Right atrium auricular region (tissue), 2 donors: ENCODE measurements at regions not wholly inside any gene's neighbourhood (a gene's known extent, or its start where the extent isn't known, plus 50 kb on each side); places are given as distances from the start of the nearest gene placed in this dataset.

ENCODE experiments used
- DNase-seq: peaks from one replicate; pipeline ENCODE4 v3.0.0-alpha.2; 2019; ENCODE audit warnings: low spot score
- H3K27ac ChIP-seq, 2 donors: fragments of 200-600 bp; sonication (generic); 1 replicate in 1 of 2; 2 replicates in 1 of 2; pipeline ENCODE4 v1.5.1; 2016 to 2019
- H3K27me3 ChIP-seq, 2 donors: fragments of 200-600 bp; sonication (generic); one replicate each; pipeline versions ENCODE4 v1.5.1 to v1.6.0; 2017 to 2019
- H3K36me3 ChIP-seq: fragments of 200-600 bp; sonication (generic); one replicate; pipeline ENCODE4 v1.5.1; 2016
- H3K4me1 ChIP-seq, 2 donors: fragments of 200-600 bp; sonication (generic); one replicate each; pipeline versions ENCODE4 v1.5.1 to v1.6.0; 2017 to 2019
- H3K4me3 ChIP-seq, 2 donors: fragments of 200-600 bp; sonication (generic); 1 replicate in 1 of 2; 2 replicates in 1 of 2; pipeline ENCODE4 v1.5.1; 2017 to 2019; ENCODE audit warnings: mild to moderate bottlenecking in 1 of 2, moderate library complexity in 1 of 2
- H3K9me3 ChIP-seq, 2 donors: fragments of 200-600 bp; sonication (generic); one replicate each; pipeline ENCODE4 v1.5.1; 2019
- TF ChIP-seq, protein P1 (sequence below), 2 donors: fragments of 200-600 bp; sonication (generic); IDR thresholded peaks; one replicate each; pipeline ENCODE4 v1.5.1; 2019; ENCODE audit warnings: antibody characterized with exemption in 2 of 2

DNA sequence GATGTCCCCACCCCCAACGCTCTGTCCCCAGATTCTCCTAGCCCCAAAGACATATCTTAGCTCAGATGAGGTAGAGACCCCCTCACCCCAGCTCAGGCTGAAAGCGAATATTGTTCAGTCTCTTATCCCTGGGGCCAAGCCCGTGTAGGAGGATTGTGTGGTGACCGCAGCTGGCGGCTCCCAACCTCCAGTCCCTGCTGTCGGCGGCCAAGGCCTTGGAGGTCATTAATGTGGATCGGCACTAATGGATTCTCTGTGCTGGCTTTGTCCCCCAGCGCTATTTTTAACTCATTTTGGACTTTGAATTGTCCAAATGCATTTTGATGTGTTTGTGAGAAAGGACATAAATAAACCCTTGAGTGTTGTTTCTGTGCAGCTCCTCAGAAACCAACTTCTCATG is 124.2 kb downstream of the UQCRFS1 start:
- H3K27ac ChIP-seq, result no peak overlapping the region
- H3K4me1 ChIP-seq, result no peaks in the 10 kb centered on the region
- H3K36me3 ChIP-seq, result no peaks in the 10 kb centered on the region
- DNase-seq, result no peak
- H3K27me3 ChIP-seq, result no peaks in the 10 kb centered on the region
- no peaks in the 10 kb centered on the region for H3K9me3 ChIP-seq
- no peak overlapping the region for H3K4me3 ChIP-seq
- TF ChIP-seq, protein P1, sequence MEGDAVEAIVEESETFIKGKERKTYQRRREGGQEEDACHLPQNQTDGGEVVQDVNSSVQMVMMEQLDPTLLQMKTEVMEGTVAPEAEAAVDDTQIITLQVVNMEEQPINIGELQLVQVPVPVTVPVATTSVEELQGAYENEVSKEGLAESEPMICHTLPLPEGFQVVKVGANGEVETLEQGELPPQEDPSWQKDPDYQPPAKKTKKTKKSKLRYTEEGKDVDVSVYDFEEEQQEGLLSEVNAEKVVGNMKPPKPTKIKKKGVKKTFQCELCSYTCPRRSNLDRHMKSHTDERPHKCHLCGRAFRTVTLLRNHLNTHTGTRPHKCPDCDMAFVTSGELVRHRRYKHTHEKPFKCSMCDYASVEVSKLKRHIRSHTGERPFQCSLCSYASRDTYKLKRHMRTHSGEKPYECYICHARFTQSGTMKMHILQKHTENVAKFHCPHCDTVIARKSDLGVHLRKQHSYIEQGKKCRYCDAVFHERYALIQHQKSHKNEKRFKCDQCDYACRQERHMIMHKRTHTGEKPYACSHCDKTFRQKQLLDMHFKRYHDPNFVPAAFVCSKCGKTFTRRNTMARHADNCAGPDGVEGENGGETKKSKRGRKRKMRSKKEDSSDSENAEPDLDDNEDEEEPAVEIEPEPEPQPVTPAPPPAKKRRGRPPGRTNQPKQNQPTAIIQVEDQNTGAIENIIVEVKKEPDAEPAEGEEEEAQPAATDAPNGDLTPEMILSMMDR (IDR thresholded peaks at IDR 0.05), result no peak

DNA sequence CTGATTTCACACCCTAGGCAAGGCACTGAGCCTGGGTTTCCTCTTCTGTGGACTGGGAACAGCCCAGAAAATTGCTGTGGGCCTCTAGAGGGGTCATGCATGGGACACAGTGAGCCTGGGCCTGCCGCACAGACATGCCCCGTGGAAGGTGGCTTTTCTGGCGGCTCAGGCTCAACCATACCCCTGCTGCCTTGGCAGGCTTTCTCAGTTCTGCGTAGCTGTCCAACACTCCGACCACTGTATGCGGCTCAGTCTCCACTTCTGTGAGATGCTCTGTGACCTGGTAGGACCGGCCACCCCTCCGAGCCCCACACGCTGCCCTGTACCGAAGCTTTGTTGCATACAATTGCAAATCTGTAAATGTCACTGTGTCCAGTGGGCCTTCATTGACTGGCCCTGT is 126.3 kb downstream of the UQCRFS1 start:
- no peaks in the 10 kb centered on the region for H3K9me3 ChIP-seq
- TF ChIP-seq, protein P1 (IDR thresholded peaks at IDR 0.05), result no peak
- H3K27ac ChIP-seq, result no peak overlapping the region
- no peak for DNase-seq
- H3K36me3 ChIP-seq, result no peaks in the 10 kb centered on the region
- no peaks in the 10 kb centered on the region for H3K4me1 ChIP-seq
- no peak overlapping the region for H3K4me3 ChIP-seq
- no peaks in the 10 kb centered on the region for H3K27me3 ChIP-seq

DNA sequence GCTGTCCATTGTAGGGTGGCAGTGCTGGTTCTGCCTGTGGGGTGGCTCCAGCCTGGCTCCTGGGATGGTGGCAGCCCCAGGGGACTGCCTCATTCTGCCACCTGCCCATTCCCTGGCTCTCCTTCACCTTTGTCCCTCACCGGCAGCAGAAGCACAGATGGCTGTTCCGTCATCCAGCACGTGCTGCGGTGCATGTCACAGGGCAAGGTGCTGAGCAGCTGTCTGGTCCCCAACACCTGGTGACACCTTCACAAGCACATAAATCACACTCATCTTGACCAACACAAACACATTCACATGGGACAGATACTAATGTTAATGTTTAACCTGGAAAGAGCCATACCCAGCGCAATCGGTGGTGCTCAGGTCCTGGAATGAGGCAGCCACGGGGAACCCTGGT is 126.8 kb downstream of the UQCRFS1 start:
- Histone ChIP-seq H3K27ac (no peak overlapping the region), H3K9me3 (no peaks in the 10 kb centered on the region), H3K36me3 (no peaks in the 10 kb centered on the region), H3K27me3 (no peaks in the 10 kb centered on the region), H3K4me3 (no peak overlapping the region), H3K4me1 (no peaks in the 10 kb centered on the region)
- no peak for DNase-seq
- TF ChIP-seq, protein P1 (IDR thresholded peaks at IDR 0.05), result no peak

DNA sequence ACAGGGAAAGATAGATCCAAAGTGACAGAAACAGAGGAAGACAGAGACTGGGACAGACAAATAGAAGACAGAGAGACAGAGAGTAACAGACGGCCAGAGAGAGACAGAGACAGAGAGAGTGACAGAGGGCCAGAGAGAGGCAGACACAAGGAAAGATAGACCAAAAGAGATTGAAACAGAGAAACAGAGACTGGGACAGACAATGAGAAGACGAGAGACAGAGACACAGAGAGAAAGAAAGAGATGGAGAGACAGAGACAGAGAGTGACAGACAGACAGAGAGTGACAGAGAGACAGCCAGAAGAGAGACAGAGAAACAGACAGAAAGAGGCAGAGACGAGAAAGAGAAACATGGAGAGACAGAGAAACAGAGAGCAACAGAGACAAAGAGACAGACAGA is 127.3 kb downstream of the UQCRFS1 start:
- Histone ChIP-seq H3K27me3 (no peaks in the 10 kb centered on the region), H3K27ac (no peak overlapping the region), H3K4me1 (no peaks in the 10 kb centered on the region), H3K4me3 (no peak overlapping the region), H3K36me3 (no peaks in the 10 kb centered on the region), H3K9me3 (no peaks in the 10 kb centered on the region)
- TF ChIP-seq, protein P1 (IDR thresholded peaks at IDR 0.05), result no peak
- no peak for DNase-seq

DNA sequence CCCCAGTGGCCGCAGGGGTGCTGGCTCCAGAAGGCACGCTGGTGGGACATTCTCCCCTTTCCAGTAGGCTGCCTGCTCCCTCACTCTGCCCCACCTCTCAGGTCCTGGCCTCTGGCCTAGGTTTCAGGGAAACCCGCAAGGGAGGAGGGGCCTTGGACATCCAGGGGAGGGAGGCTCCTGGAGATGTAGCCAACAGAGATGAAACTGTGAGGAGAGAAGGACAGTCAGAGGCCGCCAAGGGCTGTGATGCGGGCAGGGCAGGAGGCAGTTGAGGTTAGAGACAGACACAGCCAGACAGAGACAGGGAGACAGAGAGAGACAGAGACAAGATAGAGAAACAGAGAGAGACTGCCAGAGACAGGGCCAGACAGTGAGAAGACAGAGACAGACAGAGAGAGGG is 127.7 kb downstream of the UQCRFS1 start:
- no peak for DNase-seq
- Histone ChIP-seq H3K36me3 (no peaks in the 10 kb centered on the region), H3K9me3 (no peaks in the 10 kb centered on the region), H3K27me3 (no peaks in the 10 kb centered on the region), H3K4me3 (no peak overlapping the region), H3K27ac (no peak overlapping the region), H3K4me1 (no peaks in the 10 kb centered on the region)
- TF ChIP-seq, protein P1 (IDR thresholded peaks at IDR 0.05), result no peak

DNA sequence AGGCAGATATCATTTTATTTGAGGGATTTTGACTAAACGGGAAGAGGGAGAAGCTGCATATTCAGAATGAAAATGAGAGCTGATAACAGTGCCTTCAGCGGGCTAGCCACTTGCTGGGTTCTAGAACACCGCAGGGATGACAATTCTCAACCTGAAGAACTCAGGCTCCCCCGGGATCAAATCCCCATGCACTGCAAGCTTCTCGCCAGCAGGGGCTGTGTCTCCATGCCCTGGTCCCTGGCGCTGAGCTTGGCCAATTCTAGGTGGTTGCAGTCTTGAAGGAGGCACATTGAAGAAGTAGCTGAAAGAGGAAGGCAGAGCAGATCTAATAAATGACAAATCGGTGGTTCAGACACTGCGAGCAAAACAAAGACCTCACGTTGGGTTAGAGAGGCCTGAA is 128.7 kb downstream of the UQCRFS1 start:
- TF ChIP-seq, protein P1 (IDR thresholded peaks at IDR 0.05), result peak in 1 of 2 donors; percentile 23
- H3K9me3 ChIP-seq, result no peaks in the 10 kb centered on the region
- no peak overlapping the region for H3K27ac ChIP-seq
- DNase-seq, result no peak
- no peaks in the 10 kb centered on the region for H3K27me3 ChIP-seq
- H3K4me3 ChIP-seq, result no peak overlapping the region
- H3K36me3 ChIP-seq, result no peaks in the 10 kb centered on the region
- H3K4me1 ChIP-seq, result no peaks in the 10 kb centered on the region
